Left ventricle myocardium inferior (tissue), 1 donor: ENCODE measurements at regions not wholly inside any gene's neighbourhood (a gene's known extent, or its start where the extent isn't known, plus 50 kb on each side); places are given as distances from the start of the nearest gene placed in this dataset.

Experiments
- DNase-seq: peaks from one replicate; pipeline ENCODE4 v3.0.0-alpha.2; 2020
- H3K27ac ChIP-seq: fragments of 200-600 bp; replicated peaks from 2 replicates; pipeline ENCODE4 v1.8.0; 2021
- H3K27me3 ChIP-seq: fragments of 200-600 bp; 2 replicates; pipeline ENCODE4 v1.8.0; 2021; ENCODE audit warnings: low read depth
- H3K36me3 ChIP-seq: fragments of 200-600 bp; 2 replicates; pipeline ENCODE4 v1.8.0; 2021
- H3K4me1 ChIP-seq: fragments of 200-600 bp; 2 replicates; pipeline ENCODE4 v1.8.0; 2021
- H3K4me3 ChIP-seq: fragments of 200-600 bp; 2 replicates; pipeline ENCODE4 v1.8.0; 2021; ENCODE audit warnings: mild to moderate bottlenecking, moderate library complexity
- H3K9me3 ChIP-seq: fragments of 200-600 bp; replicated peaks from 2 replicates; pipeline ENCODE4 v1.8.0; 2021
- intact Hi-C: fragments of 100-400 bp; cut with micrococcal nuclease; formaldehyde crosslinking; loops from one replicate; pipeline ENCODE4 v1.11.0; 2022
- TF ChIP-seq, protein P1 (sequence below): fragments of 200-600 bp; IDR thresholded peaks from 2 replicates; pipeline ENCODE4 v1.8.0; 2021; ENCODE audit warnings: antibody characterized with exemption, mild to moderate bottlenecking, borderline replicate concordance
- donor health status: DM: no; HTN: yes; CAD: no; lungs with severe emphysema.

GRCh38 chr12:116392061-116392460 is 114.6 kb upstream of the MED13L start:
- H3K4me3 ChIP-seq: no peak overlapping the region
- H3K27ac ChIP-seq: no peak overlapping the region
- no peaks in the 10 kb centered on the region for H3K36me3 ChIP-seq
- TF ChIP-seq, protein P1, sequence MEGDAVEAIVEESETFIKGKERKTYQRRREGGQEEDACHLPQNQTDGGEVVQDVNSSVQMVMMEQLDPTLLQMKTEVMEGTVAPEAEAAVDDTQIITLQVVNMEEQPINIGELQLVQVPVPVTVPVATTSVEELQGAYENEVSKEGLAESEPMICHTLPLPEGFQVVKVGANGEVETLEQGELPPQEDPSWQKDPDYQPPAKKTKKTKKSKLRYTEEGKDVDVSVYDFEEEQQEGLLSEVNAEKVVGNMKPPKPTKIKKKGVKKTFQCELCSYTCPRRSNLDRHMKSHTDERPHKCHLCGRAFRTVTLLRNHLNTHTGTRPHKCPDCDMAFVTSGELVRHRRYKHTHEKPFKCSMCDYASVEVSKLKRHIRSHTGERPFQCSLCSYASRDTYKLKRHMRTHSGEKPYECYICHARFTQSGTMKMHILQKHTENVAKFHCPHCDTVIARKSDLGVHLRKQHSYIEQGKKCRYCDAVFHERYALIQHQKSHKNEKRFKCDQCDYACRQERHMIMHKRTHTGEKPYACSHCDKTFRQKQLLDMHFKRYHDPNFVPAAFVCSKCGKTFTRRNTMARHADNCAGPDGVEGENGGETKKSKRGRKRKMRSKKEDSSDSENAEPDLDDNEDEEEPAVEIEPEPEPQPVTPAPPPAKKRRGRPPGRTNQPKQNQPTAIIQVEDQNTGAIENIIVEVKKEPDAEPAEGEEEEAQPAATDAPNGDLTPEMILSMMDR: no peak
- H3K9me3 ChIP-seq: peaks cover 23% of the 10 kb centered on the region
- no peaks in the 10 kb centered on the region for H3K27me3 ChIP-seq
- no peaks in the 10 kb centered on the region for H3K4me1 ChIP-seq
- intact Hi-C loops: no loop called here
- DNase-seq: no peak

- H3K9me3 ChIP-seq: peaks cover 33% of the 10 kb centered on the region
- H3K4me1 ChIP-seq: no peaks in the 10 kb centered on the region
- DNase-seq: no peak
- H3K27me3 ChIP-seq: no peaks in the 10 kb centered on the region
- TF ChIP-seq, protein P1: no peak
- H3K36me3 ChIP-seq: no peaks in the 10 kb centered on the region
- H3K27ac ChIP-seq: no peak overlapping the region
- H3K4me3 ChIP-seq: no peak overlapping the region
- intact Hi-C loops: no loop called here
Measured at GRCh38 chr12:116393255-116393654, 115.8 kb upstream of the MED13L start.

DNA sequence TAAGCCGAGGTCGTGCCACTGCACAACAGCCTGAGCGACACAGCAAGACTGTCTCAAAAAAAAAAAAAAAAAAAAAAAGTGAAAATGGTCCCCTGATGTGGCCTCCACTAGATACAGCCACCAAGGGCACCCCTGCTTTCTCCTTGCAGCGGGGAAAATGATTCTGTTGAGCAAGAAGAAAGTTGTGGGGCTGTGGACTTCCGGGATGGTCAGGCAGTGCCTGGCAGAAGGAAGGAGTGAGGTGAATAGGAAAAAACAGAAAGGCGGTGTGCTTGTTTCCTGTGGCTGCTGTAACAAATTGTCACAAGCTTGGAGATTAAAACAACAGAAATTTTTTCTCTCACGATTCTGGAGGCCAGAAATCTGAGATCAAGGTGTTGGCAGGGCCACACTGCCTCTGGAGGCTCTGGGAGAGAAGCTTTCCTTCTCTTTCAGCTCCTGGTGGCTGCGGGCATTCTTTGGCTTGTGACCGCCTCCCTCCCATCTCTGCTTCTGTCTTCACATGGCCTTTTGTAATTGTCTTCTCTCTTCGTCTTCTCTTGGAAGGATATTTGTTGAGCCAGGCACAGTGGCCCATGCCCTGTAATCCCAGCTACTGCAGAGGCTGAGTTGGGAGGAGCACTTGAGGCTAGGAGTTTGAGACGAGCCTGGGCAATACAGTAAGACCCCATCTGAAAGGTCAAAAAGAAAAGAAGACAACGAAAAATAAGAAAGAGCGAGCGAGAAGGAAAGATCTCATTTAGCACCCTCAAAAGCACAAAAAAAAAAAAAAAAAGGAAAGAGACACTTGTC is 116.6 kb upstream of the MED13L start:
- intact Hi-C loops: no loop called here
- DNase-seq: no peak
- no peak overlapping the region for H3K27ac ChIP-seq
- H3K4me1 ChIP-seq: no peaks in the 10 kb centered on the region
- H3K36me3 ChIP-seq: no peaks in the 10 kb centered on the region
- H3K4me3 ChIP-seq: no peak overlapping the region
- H3K9me3 ChIP-seq: peaks cover 41% of the 10 kb centered on the region
- no peaks in the 10 kb centered on the region for H3K27me3 ChIP-seq
- TF ChIP-seq, protein P1: no peak

- H3K4me3 ChIP-seq: no peak overlapping the region
- H3K4me1 ChIP-seq: no peaks in the 10 kb centered on the region
- TF ChIP-seq, protein P1: no peak
- intact Hi-C loops: no loop called here
- DNase-seq: no peak
- H3K9me3 ChIP-seq: peaks cover 48% of the 10 kb centered on the region
- no peaks in the 10 kb centered on the region for H3K36me3 ChIP-seq
- H3K27me3 ChIP-seq: no peaks in the 10 kb centered on the region
- no peak overlapping the region for H3K27ac ChIP-seq
Measured at GRCh38 chr12:116395396-116395795, 117.9 kb upstream of the MED13L start.

DNA sequence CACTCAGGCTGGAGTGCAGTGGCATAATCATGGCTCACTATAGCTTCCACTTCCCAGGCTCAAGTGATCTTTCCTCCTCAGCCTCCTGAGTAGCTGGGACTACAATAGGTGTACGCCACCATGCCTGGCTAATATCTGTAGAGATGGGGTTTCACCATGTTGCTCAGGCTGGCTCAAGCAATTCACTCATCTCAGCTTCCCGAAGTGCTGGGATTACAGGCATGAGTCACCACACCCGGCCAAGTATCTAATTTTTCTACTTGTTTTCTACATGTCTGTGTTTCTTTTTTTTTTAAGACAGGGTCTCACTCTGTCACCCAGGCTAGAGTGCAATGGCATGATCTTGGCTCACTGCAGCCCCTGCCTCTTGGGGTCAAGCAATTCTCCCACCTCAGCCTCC is 119.7 kb upstream of the MED13L start:
- Histone ChIP-seq H3K9me3 (peaks cover 35% of the 10 kb centered on the region), H3K4me3 (no peak overlapping the region), H3K36me3 (no peaks in the 10 kb centered on the region), H3K27me3 (no peaks in the 10 kb centered on the region), H3K4me1 (no peaks in the 10 kb centered on the region), H3K27ac (no peak overlapping the region)
- no peak for DNase-seq
- TF ChIP-seq, protein P1: no peak
- intact Hi-C loops: no loop called here
